Heart left ventricle (tissue), 16 donors: ENCODE measurements at regions not wholly inside any gene's neighbourhood (a gene's known extent, or its start where the extent isn't known, plus 50 kb on each side); places are given as distances from the start of the nearest gene placed in this dataset.

Experiments
- ATAC-seq, 4 donors: fragments of 200-7000 bp; cut with Tn5 transposase; one replicate each; pipeline ENCODE4 v1.9.1; 2020 to 2022; ENCODE audit warnings: moderate library complexity in 4 of 4, mild to moderate bottlenecking in 3 of 4, moderate number of reproducible peaks in 1 of 4
- DNase-seq, 5 donors: peaks; one replicate each; pipeline ENCODE4 v3.0.0-alpha.2; 2020
- H3K27ac ChIP-seq, 12 donors: fragments of 200-600 bp; sonication (generic) in 4 of 12; one replicate each; pipeline versions ENCODE4 v1.5.0 to v1.8.0; 2016 to 2022; ENCODE audit warnings: mild to moderate bottlenecking in 2 of 12
- H3K27me3 ChIP-seq, 9 donors: fragments of 200-600 bp; sonication (generic) in 2 of 9; one replicate each; pipeline versions ENCODE4 v1.5.1 to v1.8.0; 2016 to 2022; ENCODE audit warnings: mild to moderate bottlenecking in 3 of 9
- H3K36me3 ChIP-seq, 9 donors: fragments of 200-600 bp; sonication (generic) in 2 of 9; one replicate each; pipeline versions ENCODE4 v1.5.0 to v1.8.0; 2018 to 2022; ENCODE audit warnings: mild to moderate bottlenecking in 2 of 9
- H3K4me1 ChIP-seq, 12 donors: fragments of 200-600 bp; sonication (generic) in 4 of 12; one replicate each; pipeline versions ENCODE4 v1.5.0 to v1.8.0; 2016 to 2022; ENCODE audit warnings: mild to moderate bottlenecking in 3 of 12
- H3K4me3 ChIP-seq, 12 donors: fragments of 200-600 bp; sonication (generic) in 4 of 12; one replicate each; pipeline versions ENCODE4 v1.5.0 to v1.8.0; 2017 to 2022; ENCODE audit warnings: mild to moderate bottlenecking in 9 of 12, moderate library complexity in 4 of 12
- H3K9me3 ChIP-seq, 12 donors: fragments of 200-600 bp; sonication (generic) in 4 of 12; one replicate each; pipeline versions ENCODE4 v1.5.0 to v1.8.0; 2016 to 2022; ENCODE audit warnings: mild to moderate bottlenecking in 1 of 12
- CTCF ChIP-seq, 12 donors: fragments of 200-600 bp; sonication (generic) in 4 of 12; IDR thresholded peaks; one replicate each; pipeline versions ENCODE4 v1.5.0 to v1.8.0; 2018 to 2022; ENCODE audit warnings: antibody characterized with exemption in 12 of 12, mild to moderate bottlenecking in 5 of 12
- POLR2A ChIP-seq, 2 donors: fragments of 450-650 bp; IDR thresholded peaks; one replicate each; pipeline ENCODE4 v1.6.1; 2017; ENCODE audit warnings: antibody characterized with exemption in 2 of 2, mild to moderate bottlenecking in 2 of 2, moderate library complexity in 2 of 2
- WGBS, 4 donors: extraction: QIAGEN DNeasy Blood & Tissue Kit in 2 of 4; methylation state at CpG; one replicate each; pipeline versions ENCODE4 v1.1.5 to v1.1.7; 2013 to 2018; 5-methylcytosine and 5-hydroxymethylcytosine counted together
- intact Hi-C, 10 donors: fragments of 100-400 bp; cut with DNase I; formaldehyde crosslinking; loops; one replicate each; pipeline versions ENCODE4 v1.11.1 to v1.14.2; 2022
- donor health status: ischemic (EF 13 %, LVEDD 7.1; RV severe dilation, severe dysfunction).
- donor health status: healthy with polysubstance abuse.
- donor health status: DM: no; HTN: yes; CAD: no.
- donor health status: DM: no; HTN: no; CAD: no.
- donor health status: ischemic (EF 25% LVEDD 6.9; RV normal size, moderate dysfunction).
- donor health status: ischemic (EF 25% LVEDD 5.7; RV mildly dilated, moderate dysfunction).
- donor health status: healthy.
- donor health status: DM: yes; HTN: yes; CAD: no.
- donor health status: ischemic (EF 35%, LVEDD 5.7; RV mildly dilated, moderate dysfunction).
- donor health status: nonischemic (EF 11% LVEDD 7.7; RV severe dilation, severe dysfunction).
- donor health status: DM: yes; HTN: yes; CAD: no.
- donor health status: PGD.
- donor health status: ischemic (EF 29% LVEDD 5.4; RV normal size, mild dysfunction).
- donor health status: nonischemic (EF 23%, LVEDD 6.1; RV moderate dilation, normal function).

GRCh38 chr5:161630948-161631347, 54.6 kb upstream of the GABRA6 start:
- 78 to 88% (median 80%) methylated on average over 12 to 14 of the region's 14 CpGs for WGBS, 4 donors
- no peak for TF ChIP-seq POLR2A (IDR thresholded peaks at IDR 0.05)
- TF ChIP-seq CTCF (IDR thresholded peaks at IDR 0.05) = no peak
- ATAC-seq = no peak
- Histone ChIP-seq H3K27me3 (no peaks in the 10 kb centered on the region), H3K4me3 (no peak overlapping the region), H3K4me1 (no peaks in the 10 kb centered on the region), H3K36me3 (no peaks in the 10 kb centered on the region), H3K27ac (no peak overlapping the region), H3K9me3 (no peaks in the 10 kb centered on the region)
- DNase-seq = no peak
- intact Hi-C loops = no loop called here

- Histone ChIP-seq H3K4me1 (no peaks in the 10 kb centered on the region), H3K36me3 (no peaks in the 10 kb centered on the region), H3K4me3 (no peak overlapping the region), H3K27me3 (no peaks in the 10 kb centered on the region), H3K9me3 (no peaks in the 10 kb centered on the region), H3K27ac (no peak overlapping the region)
- TF ChIP-seq POLR2A (IDR thresholded peaks at IDR 0.05) (no peak), CTCF (IDR thresholded peaks at IDR 0.05) (no peak)
- 60 to 63% (median 61%) methylated on average over 1 of the region's 1 CpG for WGBS, 4 donors
- ATAC-seq = no peak
- intact Hi-C loops = no loop called here
- no peak for DNase-seq
These were observed 59.8 kb upstream of the GABRA6 start for GRCh38 chr5:161625673-161626072.

GRCh38 chr5:161614342-161614741, 67.8 kb upstream of the GABRB2 start:
- intact Hi-C loops = no loop called here
- Histone ChIP-seq H3K27me3 (peaks cover 0 to 4% (median 0%) of the 10 kb centered on the region in 9 donors), H3K4me3 (no peak overlapping the region), H3K36me3 (no peaks in the 10 kb centered on the region), H3K27ac (no peak overlapping the region), H3K4me1 (no peaks in the 10 kb centered on the region), H3K9me3 (no peaks in the 10 kb centered on the region)
- TF ChIP-seq CTCF (IDR thresholded peaks at IDR 0.05) = no peak
- no peak for TF ChIP-seq POLR2A (IDR thresholded peaks at IDR 0.05)
- ATAC-seq = no peak
- DNase-seq = no peak
- 43 to 48% (median 44%) methylated on average over 2 of the region's 2 CpGs for WGBS, 4 donors

- H3K27me3 ChIP-seq = no peaks in the 10 kb centered on the region
- H3K36me3 ChIP-seq = no peaks in the 10 kb centered on the region
- no peak overlapping the region for H3K27ac ChIP-seq
- H3K4me1 ChIP-seq = no peaks in the 10 kb centered on the region
- ATAC-seq (no peak), DNase-seq (no peak)
- peaks cover 0 to 1% (median 0%) of the 10 kb centered on the region in 12 donors for H3K9me3 ChIP-seq
- H3K4me3 ChIP-seq = no peak overlapping the region
- WGBS, 4 donors = 91 to 98% (median 92%) methylated on average over 2 of the region's 2 CpGs
- no peak for TF ChIP-seq POLR2A (IDR thresholded peaks at IDR 0.05)
- no peak for TF ChIP-seq CTCF (IDR thresholded peaks at IDR 0.05)
- intact Hi-C loops = loop anchor here in 1 of 10 donors (2.0 kb wide), 1 partner anchor 60 kb away; no protein-coding TSS in a partner anchor
These were observed 56.2 kb upstream of the GABRB2 start for GRCh38 chr5:161602736-161603135.
